RPMI8226 (cell line): ENCODE measurements at regions not wholly inside any gene's neighbourhood (a gene's known extent, or its start where the extent isn't known, plus 50 kb on each side); places are given as distances from the start of the nearest gene placed in this dataset.

Experiments
- DNase-seq: peaks from one replicate; pipeline ENCODE4 v3.0.0-alpha.2; 2015

DNA sequence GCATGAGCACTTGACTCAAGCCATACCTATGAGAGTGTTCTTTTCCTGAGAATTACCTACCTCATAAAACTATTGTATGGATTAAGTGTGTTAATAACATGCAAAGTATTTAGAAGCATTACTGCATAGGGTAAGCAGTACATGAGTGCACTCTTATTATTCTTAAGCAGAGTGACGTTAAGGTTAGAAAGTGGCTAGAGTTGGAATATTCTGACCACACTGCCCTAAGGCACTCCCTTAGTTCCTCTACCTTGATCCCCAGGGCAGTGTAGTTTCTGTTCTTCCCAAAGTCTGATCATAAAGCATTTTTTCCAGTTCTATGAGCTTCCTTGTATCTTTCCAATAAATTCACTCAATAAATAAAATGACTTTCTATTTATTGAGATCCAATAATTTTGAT is 189.2 kb downstream of the PCSK1 start:
- no peak for DNase-seq

GRCh38 chr5:96243203-96243602 is 189.8 kb downstream of the PCSK1 start:
- no peak for DNase-seq

- DNase-seq: no peak
Observed at GRCh38 chr5:96242571-96242970, 190.5 kb downstream of the PCSK1 start.

- no peak for DNase-seq
Observed at GRCh38 chr5:96236831-96237230, 196.2 kb downstream of the PCSK1 start.

GRCh38 chr5:96236051-96236450 is 197.0 kb downstream of the PCSK1 start:
- DNase-seq: no peak

DNA sequence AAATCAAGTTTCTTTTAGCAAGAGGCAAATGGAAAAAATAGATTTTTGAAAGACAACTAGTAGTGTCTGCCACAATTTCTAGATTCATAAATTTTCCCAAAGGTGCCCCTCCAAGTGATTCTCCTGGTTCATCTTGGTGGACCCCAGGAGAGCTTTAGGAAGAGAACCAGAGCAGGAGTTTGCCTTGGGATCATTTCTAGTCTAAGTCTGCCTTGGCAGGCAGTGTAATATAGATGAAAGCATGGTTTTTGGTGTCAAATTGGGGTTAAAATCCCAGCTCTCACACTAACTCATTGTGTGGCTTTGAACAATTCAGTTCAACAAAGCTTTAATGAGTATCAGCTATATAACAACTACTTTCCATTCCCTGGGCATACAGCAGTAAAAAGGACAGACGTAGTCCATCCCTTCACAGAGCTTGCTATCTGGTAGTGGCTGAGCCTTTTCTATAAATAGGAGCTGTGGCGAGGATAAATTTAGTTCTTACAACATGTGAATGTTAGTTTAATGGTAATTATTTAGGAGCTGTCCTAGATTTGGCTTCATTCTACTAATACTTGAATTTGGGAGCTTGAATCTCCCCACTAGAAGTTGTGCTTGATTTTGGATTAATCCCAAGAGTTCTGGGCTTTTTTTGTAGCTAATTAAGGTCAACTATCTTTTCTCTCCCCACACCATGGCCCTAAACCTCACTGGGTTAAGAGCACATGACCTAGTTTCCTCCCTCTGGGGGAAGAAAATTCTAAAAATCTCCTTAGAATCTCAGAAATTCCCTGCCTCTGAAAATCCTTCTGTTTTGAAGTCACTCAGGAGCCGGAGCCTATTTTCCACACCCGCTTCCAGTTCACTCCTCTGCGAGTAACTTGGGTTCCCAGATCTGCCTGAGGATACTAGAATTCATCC is 197.8 kb downstream of the PCSK1 start:
- no peak for DNase-seq

DNA sequence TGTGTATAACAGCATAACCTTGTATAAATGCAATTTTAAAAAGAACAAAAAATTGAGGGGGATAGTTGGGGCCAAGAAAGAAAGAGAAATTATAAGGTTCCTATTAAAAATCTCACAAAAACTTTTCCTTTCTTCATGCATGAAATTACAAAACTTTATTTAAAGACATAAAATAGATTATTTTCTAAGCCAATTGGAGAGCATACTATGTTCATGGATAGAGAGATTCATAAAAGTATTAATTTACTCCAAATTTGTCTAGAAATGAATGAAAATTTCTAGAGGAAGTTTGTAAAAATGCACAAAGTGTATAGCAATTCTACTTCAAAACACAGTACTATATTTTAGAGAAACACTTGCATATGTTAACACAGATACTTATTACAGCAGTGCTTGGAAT is 200.4 kb downstream of the PCSK1 start:
- no peak for DNase-seq

GRCh38 chr5:96229188-96229587 is 203.9 kb downstream of the PCSK1 start:
- no peak for DNase-seq

- no peak for DNase-seq
Observed at GRCh38 chr5:96228408-96228807, 204.6 kb downstream of the PCSK1 start.

- DNase-seq: no peak
Observed at GRCh38 chr5:96227957-96228356, 205.1 kb downstream of the PCSK1 start.

DNA sequence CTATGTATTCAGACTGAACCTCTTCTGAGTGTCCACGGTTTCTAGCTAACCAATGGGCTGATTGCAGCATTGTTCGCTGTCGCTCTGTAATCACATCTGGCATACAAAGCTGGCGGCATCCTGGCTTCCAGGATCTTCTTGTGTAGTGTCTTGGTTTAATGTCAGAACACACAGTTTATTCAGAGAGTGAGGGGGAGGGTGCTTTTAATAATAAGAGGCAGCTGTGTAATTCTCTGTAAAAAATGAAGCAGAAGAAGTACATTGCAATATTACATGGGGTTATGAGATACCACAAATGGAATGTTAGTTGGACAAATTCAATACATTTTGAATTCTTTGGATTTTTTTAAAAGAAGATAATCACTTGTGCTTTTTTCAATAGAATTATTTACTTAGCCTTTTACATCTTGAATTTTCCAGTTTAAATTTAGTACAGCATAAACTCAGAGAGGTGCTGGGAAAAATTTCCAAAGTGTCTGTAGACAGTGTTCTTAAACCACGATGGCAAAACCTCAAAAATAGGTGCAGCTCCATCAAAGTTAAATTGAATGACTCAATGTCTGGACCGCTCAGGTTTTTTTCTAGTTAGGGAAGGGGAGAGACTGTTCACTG is 206.0 kb downstream of the PCSK1 start:
- no peak for DNase-seq

- no peak for DNase-seq
Observed at GRCh38 chr5:96222129-96222528, 210.9 kb downstream of the PCSK1 start.

DNA sequence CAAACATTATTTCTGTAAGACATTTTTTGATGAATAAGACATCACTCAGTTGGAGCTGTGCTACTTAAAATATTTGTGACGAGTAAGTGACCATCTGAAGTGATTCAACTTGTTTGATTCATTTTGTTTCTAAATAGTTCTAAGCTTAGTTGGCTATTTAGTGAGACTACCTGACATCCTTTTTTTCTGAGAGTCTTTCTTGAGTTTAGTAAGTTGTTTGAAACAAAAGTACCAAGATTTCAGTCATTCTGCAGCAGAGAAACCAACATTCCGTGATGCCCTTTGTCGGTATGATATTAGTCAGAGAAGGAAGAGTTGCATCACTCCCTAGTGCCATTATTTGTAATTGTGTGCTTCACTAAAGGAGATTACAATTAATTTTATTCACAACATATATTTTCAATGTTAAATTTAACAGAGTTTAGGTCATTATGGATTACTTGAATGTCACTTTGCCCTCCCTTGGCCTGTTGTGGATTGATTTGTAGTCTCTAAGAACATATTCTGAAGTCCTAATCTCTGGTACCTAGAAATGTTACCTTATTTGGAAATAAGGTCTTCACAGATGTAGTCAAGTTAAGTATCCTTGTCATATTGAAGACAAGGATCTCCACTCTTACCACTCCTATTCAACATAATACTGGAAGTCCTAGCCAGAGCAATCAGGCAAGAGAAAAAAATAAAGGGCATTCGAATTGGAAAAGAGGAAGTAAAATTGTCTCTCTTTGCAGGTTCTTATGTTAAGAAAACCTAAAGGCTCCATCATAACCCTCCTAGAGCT is 212.2 kb downstream of the PCSK1 start:
- DNase-seq: no peak

- DNase-seq: no peak
Observed at GRCh38 chr5:96219580-96220281, 213.3 kb downstream of the PCSK1 start.

GRCh38 chr5:96218653-96219052 is 214.4 kb downstream of the PCSK1 start:
- DNase-seq: no peak

DNA sequence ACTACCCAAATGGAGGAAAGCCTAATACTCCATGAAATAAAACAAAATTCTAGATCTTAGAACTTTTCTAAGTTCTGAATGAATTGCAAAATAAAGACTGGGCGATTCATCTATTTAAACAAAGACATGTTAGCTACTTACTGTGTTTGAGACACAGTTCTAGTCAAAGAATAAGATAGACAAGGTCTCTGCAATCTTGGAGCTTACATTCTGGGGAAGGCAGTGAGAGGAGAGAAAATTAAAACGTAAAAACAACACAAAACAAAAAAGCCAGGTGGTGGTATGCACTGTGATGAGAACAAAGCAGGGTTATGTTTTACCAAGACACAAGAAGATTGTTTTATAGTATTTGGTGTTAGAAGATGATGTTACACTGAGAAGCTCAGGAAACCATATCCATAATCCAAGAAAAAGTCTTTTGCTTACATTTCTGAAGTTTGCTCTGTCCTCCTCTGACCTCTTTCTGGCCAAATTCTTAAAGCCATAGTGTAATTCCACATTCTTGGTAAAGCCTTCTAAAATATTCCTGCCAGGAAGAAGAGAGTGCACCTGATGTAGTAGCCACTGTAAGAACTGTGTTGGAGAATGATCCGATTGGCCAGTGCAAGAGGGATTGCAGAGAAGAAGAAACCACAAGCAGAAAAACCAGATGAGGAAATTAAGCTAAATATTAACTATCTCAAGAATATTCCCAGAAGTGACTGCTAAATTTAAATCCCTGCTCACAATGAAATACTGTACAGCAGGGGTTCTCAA is 218.4 kb downstream of the PCSK1 start:
- no peak for DNase-seq

GRCh38 chr5:96209829-96210228 is 223.2 kb downstream of the PCSK1 start:
- DNase-seq: no peak

DNA sequence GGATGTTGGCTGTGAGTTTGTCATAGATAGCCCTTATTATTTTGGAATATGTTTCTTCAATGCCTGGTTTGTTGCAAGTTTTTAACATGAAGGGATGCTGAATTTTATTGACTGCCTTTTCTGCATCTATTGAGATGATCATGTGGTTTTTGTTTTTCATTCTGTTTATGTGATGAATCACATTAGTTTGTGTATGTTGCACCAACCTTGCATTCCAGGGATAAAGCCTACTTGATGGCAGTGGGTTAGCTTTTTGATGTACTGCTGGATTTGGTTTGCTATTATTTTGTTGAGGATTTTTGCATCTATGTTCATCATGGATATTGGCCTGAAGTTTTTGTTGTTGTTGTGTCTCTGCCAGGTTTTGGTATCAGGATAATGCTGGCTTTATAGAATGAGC is 225.6 kb downstream of the PCSK1 start:
- DNase-seq: no peak

GRCh38 chr5:96203761-96204160 is 229.3 kb downstream of the PCSK1 start:
- DNase-seq: no peak

- no peak for DNase-seq
Observed at GRCh38 chr5:96201503-96201902, 231.5 kb downstream of the PCSK1 start.

DNA sequence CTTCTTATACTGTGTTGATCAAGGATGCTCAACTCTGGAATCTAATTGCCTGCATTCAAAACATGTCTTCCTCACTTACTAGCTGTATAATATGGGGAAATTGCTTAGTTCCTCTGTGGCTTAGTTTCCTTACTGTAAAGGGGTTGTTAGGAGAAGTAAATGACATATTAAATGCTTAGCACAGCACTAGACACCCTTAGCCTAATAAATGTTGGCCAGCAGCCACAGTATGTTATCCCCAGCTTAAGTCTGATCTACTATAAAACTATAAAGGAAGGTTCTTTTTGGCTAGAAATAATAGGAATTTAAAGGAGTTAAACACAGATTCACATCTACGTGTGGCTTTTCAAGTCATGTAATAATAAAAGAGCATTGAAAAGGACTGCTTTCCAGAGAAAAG is 232.4 kb downstream of the PCSK1 start:
- no peak for DNase-seq

DNA sequence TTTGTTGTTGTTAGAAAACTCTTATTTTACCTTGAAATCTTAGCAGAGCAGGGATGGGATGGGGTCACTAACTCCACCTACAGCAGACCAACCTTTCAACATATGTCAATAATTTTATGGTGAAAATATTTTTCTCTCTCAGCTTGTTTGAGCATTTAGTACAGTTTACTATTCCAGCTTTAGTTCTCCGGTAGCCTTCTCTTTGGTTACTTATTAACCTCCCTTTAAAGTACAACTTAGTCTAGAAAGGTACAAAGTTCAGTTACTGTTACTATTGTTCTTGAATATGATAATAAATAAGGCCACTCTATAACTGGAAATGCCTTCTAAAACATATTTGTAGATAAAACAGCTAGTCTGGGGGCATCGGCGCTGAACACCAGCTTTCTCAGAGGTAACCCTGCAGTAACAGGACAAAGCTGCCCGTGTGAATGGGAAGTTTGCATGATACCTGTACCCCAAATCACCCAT is 233.3 kb downstream of the PCSK1 start:
- DNase-seq: no peak
